ENCODE measurements at regions not wholly inside any gene's neighbourhood (a gene's known extent, or its start where the extent isn't known, plus 50 kb on each side); places are given as distances from the start of the nearest gene placed in this dataset.

- H3K9me3 Mint-ChIP-seq, result no peaks in the 10 kb centered on the region
- no peaks in the 10 kb centered on the region for H3K4me1 ChIP-seq (ENCODE audit: control insufficient read depth, insufficient read depth, low read length)
- H3K4me3 Mint-ChIP-seq, result no peak overlapping the region
- no peak overlapping the region for H3K27ac Mint-ChIP-seq
- H3K4me3 ChIP-seq (ENCODE audit: low read length), result no peak overlapping the region
- H3K9ac ChIP-seq (ENCODE audit: extremely low read depth, low read length, poor library complexity, severe bottlenecking), result no peak overlapping the region
- no peak for DNase-seq
- WGBS, 2 experiments (ENCODE audit: insufficient coverage in 1 of 2, insufficient read length in 1 of 2), result 90% methylated on average over 3 of the region's 4 CpGs; no CpG with 5 or more reads in 1 of the 2 experiments
- H3K36me3 ChIP-seq (ENCODE audit: control insufficient read depth, insufficient read depth, low read length), result no peaks in the 10 kb centered on the region
- H3K27ac ChIP-seq (ENCODE audit: low read depth, low read length), result no peak overlapping the region
- H3K9me3 ChIP-seq (ENCODE audit: control insufficient read depth, low read length), result no peaks in the 10 kb centered on the region
- no peaks in the 10 kb centered on the region for H3K36me3 Mint-ChIP-seq (ENCODE audit: low read depth)
- H3K27me3 ChIP-seq (ENCODE audit: control insufficient read depth, insufficient read depth, low read length, poor library complexity, severe bottlenecking), result no peaks in the 10 kb centered on the region
- H3K27me3 Mint-ChIP-seq (ENCODE audit: insufficient read depth), result peaks cover 8% of the 10 kb centered on the region
- peaks cover 7% of the 10 kb centered on the region for H3K4me1 Mint-ChIP-seq
- no peak for TF ChIP-seq CTCF (conservative IDR thresholded peaks at IDR 0.05)
These were observed 80.8 kb downstream of the TRIML1 start for GRCh38 chr4:188220006-188220405.

- 100% methylated on average over 1 to 2 of the region's 2 CpGs for WGBS, 2 experiments (ENCODE audit: insufficient coverage in 1 of 2, insufficient read length in 1 of 2)
These were observed 81.8 kb downstream of the TRIML1 start for GRCh38 chr4:188221090-188221489.

GRCh38 chr4:188228279-188228678 lies 89.0 kb downstream of the TRIML1 start:
- Histone ChIP-seq H3K4me1 (ENCODE audit: control insufficient read depth, insufficient read depth, low read length) (no peaks in the 10 kb centered on the region), H3K9me3 (ENCODE audit: control insufficient read depth, low read length) (no peaks in the 10 kb centered on the region), H3K36me3 (ENCODE audit: control insufficient read depth, insufficient read depth, low read length) (no peaks in the 10 kb centered on the region), H3K27ac (ENCODE audit: low read depth, low read length) (no peak overlapping the region), H3K9ac (ENCODE audit: extremely low read depth, low read length, poor library complexity, severe bottlenecking) (no peak overlapping the region), H3K27me3 (ENCODE audit: control insufficient read depth, insufficient read depth, low read length, poor library complexity, severe bottlenecking) (no peaks in the 10 kb centered on the region), H3K4me3 (ENCODE audit: low read length) (no peak overlapping the region)
- DNase-seq, result no peak
- H3K4me3 Mint-ChIP-seq, result no peak overlapping the region
- H3K36me3 Mint-ChIP-seq (ENCODE audit: low read depth), result no peaks in the 10 kb centered on the region
- no peaks in the 10 kb centered on the region for H3K9me3 Mint-ChIP-seq
- no peaks in the 10 kb centered on the region for H3K4me1 Mint-ChIP-seq
- H3K27me3 Mint-ChIP-seq (ENCODE audit: insufficient read depth), result no peaks in the 10 kb centered on the region
- TF ChIP-seq CTCF (conservative IDR thresholded peaks at IDR 0.05), result no peak
- H3K27ac Mint-ChIP-seq, result no peak overlapping the region
- no CpG with 5 or more reads among the region's 1 CpG for WGBS, 2 experiments (ENCODE audit: insufficient coverage in 1 of 2, insufficient read length in 1 of 2)

More at GRCh38 chr4:188221090-188221489, 81.8 kb downstream of the TRIML1 start:
- no peak for TF ChIP-seq CTCF (conservative IDR thresholded peaks at IDR 0.05)
- H3K27ac ChIP-seq (ENCODE audit: low read depth, low read length), result no peak overlapping the region
- no peak overlapping the region for H3K4me3 ChIP-seq (ENCODE audit: low read length)
- Mint-ChIP-seq H3K27me3 (ENCODE audit: insufficient read depth) (peaks cover 8% of the 10 kb centered on the region), H3K27ac (no peak overlapping the region), H3K4me1 (peaks cover 7% of the 10 kb centered on the region), H3K9me3 (no peaks in the 10 kb centered on the region), H3K4me3 (no peak overlapping the region), H3K36me3 (ENCODE audit: low read depth) (no peaks in the 10 kb centered on the region)
- DNase-seq, result no peak
- H3K9me3 ChIP-seq (ENCODE audit: control insufficient read depth, low read length), result no peaks in the 10 kb centered on the region
- H3K27me3 ChIP-seq (ENCODE audit: control insufficient read depth, insufficient read depth, low read length, poor library complexity, severe bottlenecking), result no peaks in the 10 kb centered on the region
- H3K36me3 ChIP-seq (ENCODE audit: control insufficient read depth, insufficient read depth, low read length), result no peaks in the 10 kb centered on the region
- H3K9ac ChIP-seq (ENCODE audit: extremely low read depth, low read length, poor library complexity, severe bottlenecking), result no peak overlapping the region
- no peaks in the 10 kb centered on the region for H3K4me1 ChIP-seq (ENCODE audit: control insufficient read depth, insufficient read depth, low read length)

Measured in endodermal cell (in vitro differentiated cells).